ENCODE measurements at regions not wholly inside any gene's neighbourhood (a gene's known extent, or its start where the extent isn't known, plus 50 kb on each side); places are given as distances from the start of the nearest gene placed in this dataset.

DNA sequence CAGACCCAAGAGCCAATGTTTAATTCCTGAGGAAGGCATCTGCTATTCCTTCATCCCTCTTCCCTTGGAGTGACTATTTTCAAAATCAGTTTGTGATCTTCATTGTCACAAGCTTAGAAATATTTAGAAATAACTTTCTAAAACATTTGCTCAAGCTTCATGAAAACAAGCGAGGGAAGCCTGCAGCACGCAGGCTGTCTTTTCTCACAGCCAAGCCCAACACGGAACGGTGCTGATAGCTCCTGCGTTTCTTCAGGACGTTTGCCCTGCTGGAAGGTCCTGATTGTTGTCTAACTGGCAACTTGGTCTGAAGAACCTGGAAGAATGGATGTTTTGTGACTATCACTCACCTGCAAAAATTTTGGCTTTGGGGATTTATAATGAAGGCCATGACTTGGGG, 152.5 kb downstream of the FGF9 start (continued):
- no peak for TF ChIP-seq REST (IDR thresholded peaks at IDR 0.05; ENCODE audit: unreplicated experiment)
- no peak for TF ChIP-seq NANOG (IDR thresholded peaks at IDR 0.05; ENCODE audit: borderline replicate concordance)
- TF ChIP-seq POLR2AphosphoS5 (IDR thresholded peaks at IDR 0.05; ENCODE audit: low read depth) = no peak
- TF ChIP-seq EZH2 (IDR thresholded peaks at IDR 0.05; ENCODE audit: low read depth, unreplicated experiment) = no peak
- no peak for TF ChIP-seq EZH2phosphoT487 (IDR thresholded peaks at IDR 0.05; ENCODE audit: unreplicated experiment)
- TF ChIP-seq JUNB (IDR thresholded peaks at IDR 0.05; ENCODE audit: unreplicated experiment) = no peak
- no peak for TF ChIP-seq ZNF114 (CRISPR knock-in tag; IDR thresholded peaks at IDR 0.05)
- TF ChIP-seq CREB1 (CRISPR knock-in tag; IDR thresholded peaks at IDR 0.05; ENCODE audit: low read depth) = no peak

DNA sequence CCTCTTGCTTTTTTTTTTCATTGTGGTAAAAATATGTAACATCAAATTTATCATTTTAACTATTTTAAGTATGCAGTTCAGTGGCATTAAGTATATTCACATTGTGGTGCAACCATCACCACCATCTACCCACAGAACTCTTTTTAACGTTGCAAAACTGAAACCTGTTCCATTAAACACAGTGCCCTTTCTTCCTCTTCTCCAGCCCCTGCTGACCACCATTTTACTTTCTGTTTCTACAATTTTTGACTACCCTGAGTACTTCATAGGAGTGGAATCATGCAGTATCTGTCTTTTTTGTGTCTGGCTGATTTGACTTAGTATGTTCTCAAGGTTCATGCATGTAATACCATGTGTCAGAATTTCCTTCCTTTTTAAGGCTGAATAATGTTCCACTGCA, 153.1 kb downstream of the FGF9 start:
- H3K9me2 ChIP-seq (ENCODE audit: insufficient read depth) = no peaks in the 10 kb centered on the region
- no peak for DNase-seq (ENCODE audit: low spot score)
- H3K27ac ChIP-seq (ENCODE audit: low read depth) = no peak overlapping the region
- no peak for ATAC-seq
- H3K27me3 ChIP-seq (ENCODE audit: insufficient read depth) = no peaks in the 10 kb centered on the region
- no peak overlapping the region for H2AFZ ChIP-seq
- Mint-ChIP-seq H3K36me3 (ENCODE audit: low read depth) (no peaks in the 10 kb centered on the region), H3K4me3 (no peak overlapping the region), H3K9me3 (no peaks in the 10 kb centered on the region; the same call in 2 of the 3 replicates), H3K27me3 (ENCODE audit: insufficient read depth, low read depth, poor library complexity) (peaks cover 4% of the 10 kb centered on the region), H3K4me1 (peaks cover 6% of the 10 kb centered on the region), H3K27ac (no peak overlapping the region)
- H3K36me3 ChIP-seq (ENCODE audit: insufficient read depth) = no peaks in the 10 kb centered on the region
- H3K79me2 ChIP-seq (replicated peaks; ENCODE audit: insufficient read depth) = no peaks in the 10 kb centered on the region
- 0 out of 2 replicates have a peak, but pooled peaks cover 3% of the 10 kb centered on the region for H3K4me1 ChIP-seq (ENCODE audit: insufficient read depth)
- H3K4me2 ChIP-seq = no peak overlapping the region
- no peaks in the 10 kb centered on the region for H3F3A ChIP-seq (replicated peaks; ENCODE audit: low read depth)
- no peaks in the 10 kb centered on the region for H4K20me1 ChIP-seq (replicated peaks; ENCODE audit: insufficient read depth)
- H3K4me3 ChIP-seq = no peak overlapping the region
- TF ChIP-seq, protein P1, sequence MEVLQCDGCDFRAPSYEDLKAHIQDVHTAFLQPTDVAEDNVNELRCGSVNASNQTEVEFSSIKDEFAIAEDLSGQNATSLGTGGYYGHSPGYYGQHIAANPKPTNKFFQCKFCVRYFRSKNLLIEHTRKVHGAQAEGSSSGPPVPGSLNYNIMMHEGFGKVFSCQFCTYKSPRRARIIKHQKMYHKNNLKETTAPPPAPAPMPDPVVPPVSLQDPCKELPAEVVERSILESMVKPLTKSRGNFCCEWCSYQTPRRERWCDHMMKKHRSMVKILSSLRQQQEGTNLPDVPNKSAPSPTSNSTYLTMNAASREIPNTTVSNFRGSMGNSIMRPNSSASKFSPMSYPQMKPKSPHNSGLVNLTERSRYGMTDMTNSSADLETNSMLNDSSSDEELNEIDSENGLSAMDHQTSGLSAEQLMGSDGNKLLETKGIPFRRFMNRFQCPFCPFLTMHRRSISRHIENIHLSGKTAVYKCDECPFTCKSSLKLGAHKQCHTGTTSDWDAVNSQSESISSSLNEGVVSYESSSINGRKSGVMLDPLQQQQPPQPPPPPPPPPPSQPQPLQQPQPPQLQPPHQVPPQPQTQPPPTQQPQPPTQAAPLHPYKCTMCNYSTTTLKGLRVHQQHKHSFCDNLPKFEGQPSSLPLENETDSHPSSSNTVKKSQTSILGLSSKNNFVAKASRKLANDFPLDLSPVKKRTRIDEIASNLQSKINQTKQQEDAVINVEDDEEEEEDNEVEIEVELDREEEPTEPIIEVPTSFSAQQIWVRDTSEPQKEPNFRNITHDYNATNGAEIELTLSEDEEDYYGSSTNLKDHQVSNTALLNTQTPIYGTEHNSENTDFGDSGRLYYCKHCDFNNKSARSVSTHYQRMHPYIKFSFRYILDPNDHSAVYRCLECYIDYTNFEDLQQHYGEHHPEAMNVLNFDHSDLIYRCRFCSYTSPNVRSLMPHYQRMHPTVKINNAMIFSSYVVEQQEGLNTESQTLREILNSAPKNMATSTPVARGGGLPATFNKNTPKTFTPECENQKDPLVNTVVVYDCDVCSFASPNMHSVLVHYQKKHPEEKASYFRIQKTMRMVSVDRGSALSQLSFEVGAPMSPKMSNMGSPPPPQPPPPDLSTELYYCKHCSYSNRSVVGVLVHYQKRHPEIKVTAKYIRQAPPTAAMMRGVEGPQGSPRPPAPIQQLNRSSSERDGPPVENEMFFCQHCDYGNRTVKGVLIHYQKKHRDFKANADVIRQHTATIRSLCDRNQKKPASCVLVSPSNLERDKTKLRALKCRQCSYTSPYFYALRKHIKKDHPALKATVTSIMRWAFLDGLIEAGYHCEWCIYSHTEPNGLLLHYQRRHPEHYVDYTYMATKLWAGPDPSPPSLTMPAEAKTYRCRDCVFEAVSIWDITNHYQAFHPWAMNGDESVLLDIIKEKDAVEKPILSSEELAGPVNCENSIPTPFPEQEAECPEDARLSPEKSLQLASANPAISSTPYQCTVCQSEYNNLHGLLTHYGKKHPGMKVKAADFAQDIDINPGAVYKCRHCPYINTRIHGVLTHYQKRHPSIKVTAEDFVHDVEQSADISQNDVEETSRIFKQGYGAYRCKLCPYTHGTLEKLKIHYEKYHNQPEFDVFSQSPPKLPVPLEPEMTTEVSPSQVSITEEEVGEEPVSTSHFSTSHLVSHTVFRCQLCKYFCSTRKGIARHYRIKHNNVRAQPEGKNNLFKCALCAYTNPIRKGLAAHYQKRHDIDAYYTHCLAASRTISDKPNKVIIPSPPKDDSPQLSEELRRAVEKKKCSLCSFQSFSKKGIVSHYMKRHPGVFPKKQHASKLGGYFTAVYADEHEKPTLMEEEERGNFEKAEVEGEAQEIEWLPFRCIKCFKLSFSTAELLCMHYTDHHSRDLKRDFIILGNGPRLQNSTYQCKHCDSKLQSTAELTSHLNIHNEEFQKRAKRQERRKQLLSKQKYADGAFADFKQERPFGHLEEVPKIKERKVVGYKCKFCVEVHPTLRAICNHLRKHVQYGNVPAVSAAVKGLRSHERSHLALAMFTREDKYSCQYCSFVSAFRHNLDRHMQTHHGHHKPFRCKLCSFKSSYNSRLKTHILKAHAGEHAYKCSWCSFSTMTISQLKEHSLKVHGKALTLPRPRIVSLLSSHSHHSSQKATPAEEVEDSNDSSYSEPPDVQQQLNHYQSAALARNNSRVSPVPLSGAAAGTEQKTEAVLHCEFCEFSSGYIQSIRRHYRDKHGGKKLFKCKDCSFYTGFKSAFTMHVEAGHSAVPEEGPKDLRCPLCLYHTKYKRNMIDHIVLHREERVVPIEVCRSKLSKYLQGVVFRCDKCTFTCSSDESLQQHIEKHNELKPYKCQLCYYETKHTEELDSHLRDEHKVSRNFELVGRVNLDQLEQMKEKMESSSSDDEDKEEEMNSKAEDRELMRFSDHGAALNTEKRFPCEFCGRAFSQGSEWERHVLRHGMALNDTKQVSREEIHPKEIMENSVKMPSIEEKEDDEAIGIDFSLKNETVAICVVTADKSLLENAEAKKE (CRISPR knock-in tag; IDR thresholded peaks at IDR 0.05) = no peak
- no peak for TF ChIP-seq JUNB (IDR thresholded peaks at IDR 0.05; ENCODE audit: unreplicated experiment)
- TF ChIP-seq REST (IDR thresholded peaks at IDR 0.05; ENCODE audit: unreplicated experiment) = no peak
- no peak for TF ChIP-seq EZH2 (IDR thresholded peaks at IDR 0.05; ENCODE audit: low read depth, unreplicated experiment)
- no peak for TF ChIP-seq POLR2AphosphoS5 (IDR thresholded peaks at IDR 0.05; ENCODE audit: low read depth)
- TF ChIP-seq CREB1 (CRISPR knock-in tag; IDR thresholded peaks at IDR 0.05; ENCODE audit: low read depth) = no peak
- no peak for TF ChIP-seq STAT1 (IDR thresholded peaks at IDR 0.05; ENCODE audit: unreplicated experiment)
- TF ChIP-seq ZNF114 (CRISPR knock-in tag; IDR thresholded peaks at IDR 0.05) = no peak
- TF ChIP-seq, protein P2, sequence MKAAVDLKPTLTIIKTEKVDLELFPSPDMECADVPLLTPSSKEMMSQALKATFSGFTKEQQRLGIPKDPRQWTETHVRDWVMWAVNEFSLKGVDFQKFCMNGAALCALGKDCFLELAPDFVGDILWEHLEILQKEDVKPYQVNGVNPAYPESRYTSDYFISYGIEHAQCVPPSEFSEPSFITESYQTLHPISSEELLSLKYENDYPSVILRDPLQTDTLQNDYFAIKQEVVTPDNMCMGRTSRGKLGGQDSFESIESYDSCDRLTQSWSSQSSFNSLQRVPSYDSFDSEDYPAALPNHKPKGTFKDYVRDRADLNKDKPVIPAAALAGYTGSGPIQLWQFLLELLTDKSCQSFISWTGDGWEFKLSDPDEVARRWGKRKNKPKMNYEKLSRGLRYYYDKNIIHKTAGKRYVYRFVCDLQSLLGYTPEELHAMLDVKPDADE (IDR thresholded peaks at IDR 0.05) = no peak

Measured in GM23338 (cell line).